Natural killer cell (primary cell): ENCODE measurements at regions not wholly inside any gene's neighbourhood (a gene's known extent, or its start where the extent isn't known, plus 50 kb on each side); places are given as distances from the start of the nearest gene placed in this dataset.

ENCODE experiments used
- ATAC-seq, 3 donors: fragments of 150-1000 bp in 2 of 3; fragments of 200-7000 bp in 1 of 3; cut with Tn5 transposase; 1 replicate in 1 of 3; 2 replicates in 2 of 3; pipeline ENCODE4 v1.10.0; 2021; ENCODE audit warnings: mild to moderate bottlenecking in 2 of 3, moderate library complexity in 2 of 3
- DNase-seq, 2 donors: peaks; one replicate each; pipeline versions ENCODE4 v3.0.0 to v3.0.0-alpha.2; 2013 to 2021; ENCODE audit warnings: mixed read lengths in 1 of 2
- H3K27ac ChIP-seq: one replicate; pipeline ENCODE4 v1.5.1; 2013; ENCODE audit warnings: mild to moderate bottlenecking, low read length
- H3K27me3 ChIP-seq: one replicate; pipeline ENCODE4 v1.6.1; 2013; ENCODE audit warnings: low read length; ENCODE audit not compliant: control insufficient read depth, insufficient read depth
- H3K36me3 ChIP-seq: one replicate; pipeline ENCODE4 v1.6.1; 2013; ENCODE audit warnings: low read length; ENCODE audit not compliant: control insufficient read depth, insufficient read depth
- H3K4me1 ChIP-seq: one replicate; pipeline ENCODE4 v1.6.1; 2013; ENCODE audit warnings: low read length; ENCODE audit not compliant: control insufficient read depth, insufficient read depth
- H3K4me3 ChIP-seq: one replicate; pipeline ENCODE4 v1.5.1; 2013; ENCODE audit warnings: low read length
- H3K9me3 ChIP-seq: one replicate; pipeline ENCODE4 v1.6.1; 2013; ENCODE audit warnings: low read length; ENCODE audit not compliant: control insufficient read depth, insufficient read depth
- H3K27ac Mint-ChIP-seq, 2 donors: one replicate each; pipeline ENCODE4 v1.8.0; 2022; ENCODE audit warnings: mild to moderate bottlenecking in 2 of 2, mixed read lengths in 2 of 2, moderate library complexity in 1 of 2
- H3K27me3 Mint-ChIP-seq, 2 donors: one replicate each; pipeline ENCODE4 v1.8.0; 2022; ENCODE audit warnings: low read depth in 2 of 2, mixed read lengths in 2 of 2
- H3K36me3 Mint-ChIP-seq: one replicate; pipeline ENCODE4 v1.8.0; 2022; ENCODE audit warnings: mixed read lengths
- H3K4me1 Mint-ChIP-seq, 2 donors: one replicate each; pipeline ENCODE4 v1.8.0; 2022; ENCODE audit warnings: mixed read lengths in 2 of 2
- H3K4me3 Mint-ChIP-seq: one replicate; pipeline ENCODE4 v1.8.0; 2022; ENCODE audit warnings: mild to moderate bottlenecking, moderate library complexity, mixed read lengths
- H3K9me3 Mint-ChIP-seq, 2 donors: one replicate each; pipeline ENCODE4 v1.8.0; 2022; ENCODE audit warnings: mixed read lengths in 2 of 2
- CTCF ChIP-seq: fragments of 200-600 bp; IDR thresholded peaks from one replicate; pipeline ENCODE4 v1.8.0; 2022; ENCODE audit warnings: antibody characterized with exemption
- WGBS: methylation state at CpG from one replicate; pipeline ENCODE4 v1.1.7; 2013; ENCODE audit warnings: missing lambda C conversion rate; ENCODE audit not compliant: insufficient coverage; 5-methylcytosine and 5-hydroxymethylcytosine counted together
- intact Hi-C: fragments of 100-400 bp; cut with micrococcal nuclease; formaldehyde crosslinking; loops from one replicate; pipeline ENCODE4 v1.14.2; 2022

DNA sequence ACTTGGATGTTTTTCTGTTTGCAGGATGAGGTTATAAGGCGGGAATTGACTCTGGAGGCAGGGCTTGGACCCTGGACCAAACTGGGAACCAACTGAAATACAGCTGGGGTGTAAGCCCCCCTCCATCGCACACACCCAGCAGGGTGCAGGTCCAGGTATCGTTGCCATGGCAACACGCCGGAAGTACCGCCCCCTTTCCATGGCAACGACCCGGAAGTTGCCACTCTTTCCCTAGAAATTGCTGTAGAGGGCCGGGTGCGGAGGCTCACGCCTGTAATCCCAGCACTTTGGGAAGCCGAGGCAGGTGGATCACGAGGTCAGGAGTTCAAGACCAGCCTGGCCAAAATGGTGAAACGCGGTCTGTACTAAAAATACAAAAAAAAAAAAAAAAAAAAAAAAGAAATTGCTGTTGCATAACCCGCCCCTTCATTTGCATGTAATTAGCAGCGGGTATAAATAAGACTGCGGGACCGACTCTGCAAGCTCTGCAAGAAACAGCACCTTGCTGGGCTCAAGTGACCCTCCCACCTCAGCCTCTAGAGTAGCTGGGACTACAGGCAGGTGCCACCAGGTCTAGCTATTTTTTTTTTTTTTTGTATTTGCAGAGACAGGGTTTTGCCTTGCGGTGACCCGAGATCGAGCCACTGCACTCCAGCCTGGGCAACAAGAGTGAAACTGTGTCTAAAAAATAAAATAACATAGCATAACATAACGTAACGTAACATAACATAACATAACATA lies 139.6 kb downstream of the CRLF2 start:
- peaks cover 10% of the 10 kb centered on the region for H3K36me3 Mint-ChIP-seq
- no peak for DNase-seq
- peaks cover 0 to 11% of the 10 kb centered on the region in 2 donors for H3K4me1 Mint-ChIP-seq
- intact Hi-C loops, result no loop called here
- H3K4me3 ChIP-seq, result no peak overlapping the region
- peaks cover 6 to 16% of the 10 kb centered on the region in 2 donors for H3K27me3 Mint-ChIP-seq
- H3K9me3 ChIP-seq, result peaks cover 4% of the 10 kb centered on the region
- peak overlapping the region; percentile 45 for H3K4me3 Mint-ChIP-seq
- no peak for TF ChIP-seq CTCF
- H3K27me3 ChIP-seq, result no peaks in the 10 kb centered on the region
- H3K9me3 Mint-ChIP-seq, result peaks cover 6 to 7% of the 10 kb centered on the region in 2 donors
- H3K27ac ChIP-seq, result no peak overlapping the region
- H3K36me3 ChIP-seq, result no peaks in the 10 kb centered on the region
- H3K27ac Mint-ChIP-seq, result peak overlapping the region; percentile 35 to 58
- no peak for ATAC-seq
- no peaks in the 10 kb centered on the region for H3K4me1 ChIP-seq
- 93% methylated on average over 19 of the region's 24 CpGs for WGBS

DNA sequence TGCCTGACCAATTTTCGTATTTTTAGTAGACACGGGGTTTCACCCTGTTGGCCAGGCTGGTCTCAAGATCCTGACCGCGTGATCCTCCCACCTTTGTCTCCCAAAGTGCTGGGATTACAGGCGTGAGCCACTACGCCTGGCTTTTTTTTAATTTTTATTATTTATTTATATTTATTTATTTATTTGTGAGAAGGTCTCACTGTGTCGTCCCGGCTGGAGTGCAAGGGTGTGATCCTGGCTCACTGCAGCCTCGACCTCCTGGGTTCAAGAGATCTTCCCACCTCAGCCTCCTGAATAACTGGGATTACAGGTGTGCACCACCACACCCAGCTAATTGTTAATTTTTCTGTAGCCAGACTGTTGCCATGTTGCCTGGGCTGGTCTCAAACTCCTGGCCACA lies 141.1 kb downstream of the CRLF2 start:
- H3K27ac ChIP-seq, result no peak overlapping the region
- Mint-ChIP-seq H3K9me3 (peaks cover 6 to 7% of the 10 kb centered on the region in 2 donors), H3K4me1 (peaks cover 0 to 5% of the 10 kb centered on the region in 2 donors), H3K27me3 (peaks cover 0 to 8% of the 10 kb centered on the region in 2 donors), H3K4me3 (no peak overlapping the region), H3K27ac (no peak overlapping the region), H3K36me3 (peaks cover 10% of the 10 kb centered on the region)
- no peaks in the 10 kb centered on the region for H3K27me3 ChIP-seq
- intact Hi-C loops, result no loop called here
- no peaks in the 10 kb centered on the region for H3K36me3 ChIP-seq
- 84% methylated on average over 7 of the region's 9 CpGs for WGBS
- no peak overlapping the region for H3K4me3 ChIP-seq
- H3K4me1 ChIP-seq, result no peaks in the 10 kb centered on the region
- DNase-seq (no peak), ATAC-seq (no peak)
- no peak for TF ChIP-seq CTCF
- H3K9me3 ChIP-seq, result peaks cover 4% of the 10 kb centered on the region

DNA sequence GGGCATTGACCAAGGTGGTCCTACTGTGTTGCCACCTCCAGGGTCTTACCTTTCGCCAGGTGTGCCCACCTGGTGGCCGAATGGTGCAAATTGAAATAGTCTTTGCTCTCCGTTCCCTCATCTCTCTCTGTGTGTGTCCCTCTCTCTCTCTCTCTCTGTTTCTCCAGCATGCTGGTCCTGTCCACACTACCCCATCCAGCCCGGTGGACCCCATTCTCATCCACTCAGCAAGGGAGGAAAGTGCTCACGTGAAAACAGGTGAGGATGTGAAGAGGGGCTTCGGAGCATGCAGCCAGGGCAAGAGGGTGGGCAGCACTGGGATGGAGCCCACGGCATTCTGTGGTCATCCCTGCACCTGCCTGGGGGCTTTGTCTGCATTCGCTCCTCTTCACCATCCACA lies 150.1 kb downstream of the CRLF2 start:
- no peaks in the 10 kb centered on the region for H3K36me3 ChIP-seq
- WGBS, result 83% methylated on average over 7 of the region's 8 CpGs
- Mint-ChIP-seq H3K27me3 (peaks cover 0 to 5% of the 10 kb centered on the region in 2 donors), H3K27ac (no peak overlapping the region), H3K9me3 (no peaks in the 10 kb centered on the region), H3K36me3 (no peaks in the 10 kb centered on the region), H3K4me3 (no peak overlapping the region), H3K4me1 (no peaks in the 10 kb centered on the region)
- no peak overlapping the region for H3K4me3 ChIP-seq
- H3K4me1 ChIP-seq, result no peaks in the 10 kb centered on the region
- DNase-seq (no peak), ATAC-seq (no peak)
- H3K9me3 ChIP-seq, result peaks cover 5% of the 10 kb centered on the region
- intact Hi-C loops, result no loop called here
- no peak for TF ChIP-seq CTCF
- H3K27me3 ChIP-seq, result no peaks in the 10 kb centered on the region
- H3K27ac ChIP-seq, result no peak overlapping the region

DNA sequence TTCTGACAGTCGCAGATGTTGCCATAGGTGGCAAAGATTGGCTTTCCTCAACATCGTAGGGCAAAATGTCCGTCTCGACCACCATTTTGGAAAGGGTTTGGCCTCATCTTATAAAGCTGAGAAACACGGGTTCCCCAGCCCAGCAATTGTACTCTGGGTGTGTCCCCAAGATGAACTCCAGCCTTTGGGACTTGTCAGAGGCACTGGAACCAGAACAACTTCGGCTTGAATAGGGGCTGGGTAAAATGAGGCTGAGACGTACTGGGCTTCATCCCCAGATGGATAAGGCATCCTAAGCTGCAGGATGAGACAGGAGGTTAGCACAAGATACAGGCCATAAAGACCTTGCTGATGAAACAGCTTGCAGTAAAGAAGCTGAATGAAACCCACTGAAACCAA lies 151.9 kb downstream of the CRLF2 start:
- Histone ChIP-seq H3K9me3 (peaks cover 5% of the 10 kb centered on the region), H3K27ac (no peak overlapping the region), H3K27me3 (no peaks in the 10 kb centered on the region), H3K4me1 (no peaks in the 10 kb centered on the region), H3K36me3 (no peaks in the 10 kb centered on the region), H3K4me3 (no peak overlapping the region)
- Mint-ChIP-seq H3K27ac (no peak overlapping the region), H3K27me3 (peaks cover 0 to 5% of the 10 kb centered on the region in 2 donors), H3K9me3 (no peaks in the 10 kb centered on the region), H3K4me1 (no peaks in the 10 kb centered on the region), H3K4me3 (no peak overlapping the region), H3K36me3 (no peaks in the 10 kb centered on the region)
- ATAC-seq (no peak), DNase-seq (no peak)
- 88% methylated on average over 7 of the region's 7 CpGs for WGBS
- no peak for TF ChIP-seq CTCF
- intact Hi-C loops, result no loop called here
